Astrocyte of the cerebellum (primary cell): ENCODE measurements at regions not wholly inside any gene's neighbourhood (a gene's known extent, or its start where the extent isn't known, plus 50 kb on each side); places are given as distances from the start of the nearest gene placed in this dataset.
"Not testable (repeated sequence)": the region's sequence is repeated elsewhere in the genome, so short reads cannot be mapped to it uniquely, and the experiment has no call there.

Experiments used
- DNase-seq: peaks from one replicate; pipeline ENCODE4 v3.0.0-alpha.2; 2011; ENCODE audit warnings: low read depth
- H3K4me3 ChIP-seq: 2 replicates; pipeline ENCODE4 v1.5.1; 2011; ENCODE audit warnings: mild to moderate bottlenecking, low read depth, low read length, moderate library complexity
- CTCF ChIP-seq: IDR thresholded peaks from 2 replicates; pipeline ENCODE4 v1.5.1; 2012; ENCODE audit warnings: low read length, low read depth, moderate library complexity, mild to moderate bottlenecking; ENCODE audit errors: missing control alignments
- in situ Hi-C: cut with HindIII; loops from 2 replicates; pipeline ENCODE4 v1.10.0; 2017; ENCODE audit warnings: low sequenced_read_pairs

- H3K4me3 ChIP-seq, in situ Hi-C loops, DNase-seq: not testable (repeated sequence)
Measured at GRCh38 chr1:228796945-228797344, 61.7 kb downstream of the RHOU start.

- DNase-seq = no peak
- TF ChIP-seq CTCF = no peak
- in situ Hi-C loops = no loop called here
Measured at GRCh38 chr1:228798035-228798434, 62.8 kb downstream of the RHOU start.

GRCh38 chr1:228798548-228798947, 63.3 kb downstream of the RHOU start:
- no peak for TF ChIP-seq CTCF
- H3K4me3 ChIP-seq = no peak overlapping the region
- in situ Hi-C loops = no loop called here
- no peak for DNase-seq

More at GRCh38 chr1:228798035-228798434, 62.8 kb downstream of the RHOU start:
- H3K4me3 ChIP-seq = no peak overlapping the region

- H3K4me3 ChIP-seq = no peak overlapping the region
- in situ Hi-C loops = no loop called here
- TF ChIP-seq CTCF = no peak
- no peak for DNase-seq
Measured at GRCh38 chr1:228799924-228800323, 64.6 kb downstream of the RHOU start.

GRCh38 chr1:228801068-228801467, 65.8 kb downstream of the RHOU start:
- no peak for TF ChIP-seq CTCF
- no peak for DNase-seq
- in situ Hi-C loops = no loop called here
- no peak overlapping the region for H3K4me3 ChIP-seq

- no peak overlapping the region for H3K4me3 ChIP-seq
- TF ChIP-seq CTCF = no peak
- in situ Hi-C loops = no loop called here
- no peak for DNase-seq
Measured at GRCh38 chr1:228802386-228803220, 67.3 kb downstream of the RHOU start.

- no peak overlapping the region for H3K4me3 ChIP-seq
- DNase-seq = no peak
- in situ Hi-C loops = no loop called here
- no peak for TF ChIP-seq CTCF
Measured at GRCh38 chr1:228803421-228803820, 68.1 kb downstream of the RHOU start.
